ENCODE measurements at regions not wholly inside any gene's neighbourhood (a gene's known extent, or its start where the extent isn't known, plus 50 kb on each side); places are given as distances from the start of the nearest gene placed in this dataset.

- Histone ChIP-seq H3K4me1 (ENCODE audit: control insufficient read depth, insufficient read depth, low read length, poor library complexity, severe bottlenecking) (no peaks in the 10 kb centered on the region), H3K4me3 (ENCODE audit: low read depth, low read length) (no peak overlapping the region), H3K27ac (ENCODE audit: insufficient read depth, low read length, poor library complexity, severe bottlenecking) (no peak overlapping the region), H3K36me3 (ENCODE audit: control insufficient read depth, insufficient read depth, low read length) (no peaks in the 10 kb centered on the region), H3K27me3 (ENCODE audit: control insufficient read depth, insufficient read depth, low read length) (no peaks in the 10 kb centered on the region), H3K9me3 (ENCODE audit: control insufficient read depth in 2 of 2, low read length in 2 of 2) (peaks cover 3 to 12% of the 10 kb centered on the region in 2 experiments)
- Mint-ChIP-seq H3K4me1 (no peaks in the 10 kb centered on the region), H3K9me3 (peaks cover 2 to 35% (median 15%) of the 10 kb centered on the region in 7 donors), H3K4me3 (no peak overlapping the region), H3K36me3 (no peaks in the 10 kb centered on the region), H3K27me3 (no peaks in the 10 kb centered on the region), H3K27ac (no peak overlapping the region)
- DNase-seq (no peak), ATAC-seq (ENCODE audit: low read depth in 2 of 2) (no peak)
Observed at GRCh38 chr14:83856334-83856733, 1673.6 kb upstream of the FLRT2 start.

- H3K4me1 ChIP-seq (ENCODE audit: control insufficient read depth, insufficient read depth, low read length, poor library complexity, severe bottlenecking): no peaks in the 10 kb centered on the region
- no peaks in the 10 kb centered on the region for H3K36me3 ChIP-seq (ENCODE audit: control insufficient read depth, insufficient read depth, low read length)
- no peak for DNase-seq
- ATAC-seq (ENCODE audit: low read depth in 2 of 2): no peak
- Mint-ChIP-seq H3K36me3 (no peaks in the 10 kb centered on the region), H3K9me3 (peaks cover 2 to 33% (median 14%) of the 10 kb centered on the region in 7 donors), H3K27me3 (no peaks in the 10 kb centered on the region), H3K4me3 (no peak overlapping the region), H3K27ac (no peak overlapping the region), H3K4me1 (no peaks in the 10 kb centered on the region)
- H3K4me3 ChIP-seq (ENCODE audit: low read depth, low read length): no peak overlapping the region
- H3K27ac ChIP-seq (ENCODE audit: insufficient read depth, low read length, poor library complexity, severe bottlenecking): no peak overlapping the region
- no peaks in the 10 kb centered on the region for H3K27me3 ChIP-seq (ENCODE audit: control insufficient read depth, insufficient read depth, low read length)
- peaks cover 3 to 9% of the 10 kb centered on the region in 2 experiments for H3K9me3 ChIP-seq (ENCODE audit: control insufficient read depth in 2 of 2, low read length in 2 of 2)
Observed at GRCh38 chr14:83860631-83861155, 1669.3 kb upstream of the FLRT2 start.

- ATAC-seq (ENCODE audit: low read depth in 2 of 2) (no peak), DNase-seq (no peak)
- H3K27ac ChIP-seq (ENCODE audit: insufficient read depth, low read length, poor library complexity, severe bottlenecking): no peak overlapping the region
- Mint-ChIP-seq H3K36me3 (no peaks in the 10 kb centered on the region), H3K9me3 (peaks cover 2 to 26% (median 14%) of the 10 kb centered on the region in 7 donors), H3K27ac (no peak overlapping the region), H3K27me3 (no peaks in the 10 kb centered on the region), H3K4me3 (no peak overlapping the region), H3K4me1 (no peaks in the 10 kb centered on the region)
- peaks cover 0 to 17% of the 10 kb centered on the region in 2 experiments for H3K9me3 ChIP-seq (ENCODE audit: control insufficient read depth in 2 of 2, low read length in 2 of 2)
- no peaks in the 10 kb centered on the region for H3K4me1 ChIP-seq (ENCODE audit: control insufficient read depth, insufficient read depth, low read length, poor library complexity, severe bottlenecking)
- no peak overlapping the region for H3K4me3 ChIP-seq (ENCODE audit: low read depth, low read length)
- H3K27me3 ChIP-seq (ENCODE audit: control insufficient read depth, insufficient read depth, low read length): no peaks in the 10 kb centered on the region
- H3K36me3 ChIP-seq (ENCODE audit: control insufficient read depth, insufficient read depth, low read length): no peaks in the 10 kb centered on the region
Observed at GRCh38 chr14:83863042-83863774, 1666.7 kb upstream of the FLRT2 start.

GRCh38 chr14:83864106-83864505 is 1665.8 kb upstream of the FLRT2 start:
- H3K27ac ChIP-seq (ENCODE audit: insufficient read depth, low read length, poor library complexity, severe bottlenecking): no peak overlapping the region
- ATAC-seq (ENCODE audit: low read depth in 2 of 2) (no peak), DNase-seq (no peak)
- Mint-ChIP-seq H3K9me3 (peaks cover 0 to 18% (median 14%) of the 10 kb centered on the region in 7 donors), H3K36me3 (no peaks in the 10 kb centered on the region), H3K4me3 (no peak overlapping the region), H3K27me3 (no peaks in the 10 kb centered on the region), H3K4me1 (no peaks in the 10 kb centered on the region), H3K27ac (no peak overlapping the region)
- H3K9me3 ChIP-seq (ENCODE audit: control insufficient read depth in 2 of 2, low read length in 2 of 2): peaks cover 0 to 10% of the 10 kb centered on the region in 2 experiments
- no peak overlapping the region for H3K4me3 ChIP-seq (ENCODE audit: low read depth, low read length)
- no peaks in the 10 kb centered on the region for H3K36me3 ChIP-seq (ENCODE audit: control insufficient read depth, insufficient read depth, low read length)
- no peaks in the 10 kb centered on the region for H3K4me1 ChIP-seq (ENCODE audit: control insufficient read depth, insufficient read depth, low read length, poor library complexity, severe bottlenecking)
- no peaks in the 10 kb centered on the region for H3K27me3 ChIP-seq (ENCODE audit: control insufficient read depth, insufficient read depth, low read length)

- Histone ChIP-seq H3K27me3 (ENCODE audit: control insufficient read depth, insufficient read depth, low read length) (no peaks in the 10 kb centered on the region), H3K27ac (ENCODE audit: insufficient read depth, low read length, poor library complexity, severe bottlenecking) (no peak overlapping the region), H3K36me3 (ENCODE audit: control insufficient read depth, insufficient read depth, low read length) (no peaks in the 10 kb centered on the region), H3K9me3 (ENCODE audit: control insufficient read depth in 2 of 2, low read length in 2 of 2) (peaks cover 0 to 8% of the 10 kb centered on the region in 2 experiments), H3K4me3 (ENCODE audit: low read depth, low read length) (no peak overlapping the region), H3K4me1 (ENCODE audit: control insufficient read depth, insufficient read depth, low read length, poor library complexity, severe bottlenecking) (no peaks in the 10 kb centered on the region)
- Mint-ChIP-seq H3K27me3 (no peaks in the 10 kb centered on the region), H3K27ac (no peak overlapping the region), H3K9me3 (peaks cover 0 to 12% (median 7%) of the 10 kb centered on the region in 7 donors), H3K4me1 (no peaks in the 10 kb centered on the region), H3K4me3 (no peak overlapping the region), H3K36me3 (no peaks in the 10 kb centered on the region)
- ATAC-seq (ENCODE audit: low read depth in 2 of 2): no peak
- no peak for DNase-seq
Observed at GRCh38 chr14:83867566-83868225, 1662.2 kb upstream of the FLRT2 start.

GRCh38 chr14:83870546-83871270 is 1659.2 kb upstream of the FLRT2 start:
- peaks cover 2 to 8% of the 10 kb centered on the region in 2 experiments for H3K9me3 ChIP-seq (ENCODE audit: control insufficient read depth in 2 of 2, low read length in 2 of 2)
- Mint-ChIP-seq H3K9me3 (peaks cover 0 to 16% (median 4%) of the 10 kb centered on the region in 7 donors), H3K4me1 (no peaks in the 10 kb centered on the region), H3K27ac (no peak overlapping the region), H3K4me3 (no peak overlapping the region), H3K27me3 (no peaks in the 10 kb centered on the region), H3K36me3 (no peaks in the 10 kb centered on the region)
- H3K4me1 ChIP-seq (ENCODE audit: control insufficient read depth, insufficient read depth, low read length, poor library complexity, severe bottlenecking): no peaks in the 10 kb centered on the region
- no peaks in the 10 kb centered on the region for H3K27me3 ChIP-seq (ENCODE audit: control insufficient read depth, insufficient read depth, low read length)
- no peak for ATAC-seq (ENCODE audit: low read depth in 2 of 2)
- no peak overlapping the region for H3K27ac ChIP-seq (ENCODE audit: insufficient read depth, low read length, poor library complexity, severe bottlenecking)
- no peak for DNase-seq
- H3K4me3 ChIP-seq (ENCODE audit: low read depth, low read length): no peak overlapping the region
- H3K36me3 ChIP-seq (ENCODE audit: control insufficient read depth, insufficient read depth, low read length): no peaks in the 10 kb centered on the region

GRCh38 chr14:83873669-83874068 is 1656.3 kb upstream of the FLRT2 start:
- H3K27me3 Mint-ChIP-seq: no peaks in the 10 kb centered on the region
- no peaks in the 10 kb centered on the region for H3K27me3 ChIP-seq (ENCODE audit: control insufficient read depth, insufficient read depth, low read length)
- no peak overlapping the region for H3K4me3 Mint-ChIP-seq
- no peak overlapping the region for H3K27ac Mint-ChIP-seq
- no peak overlapping the region for H3K27ac ChIP-seq (ENCODE audit: insufficient read depth, low read length, poor library complexity, severe bottlenecking)
- H3K9me3 Mint-ChIP-seq: peaks cover 0 to 23% (median 6%) of the 10 kb centered on the region in 7 donors
- H3K4me1 ChIP-seq (ENCODE audit: control insufficient read depth, insufficient read depth, low read length, poor library complexity, severe bottlenecking): no peaks in the 10 kb centered on the region
- no peaks in the 10 kb centered on the region for H3K36me3 Mint-ChIP-seq
- ATAC-seq (ENCODE audit: low read depth in 2 of 2) (no peak), DNase-seq (no peak)
- peaks cover 0 to 2% of the 10 kb centered on the region in 2 experiments for H3K9me3 ChIP-seq (ENCODE audit: control insufficient read depth in 2 of 2, low read length in 2 of 2)
- H3K4me3 ChIP-seq (ENCODE audit: low read depth, low read length): no peak overlapping the region
- no peaks in the 10 kb centered on the region for H3K36me3 ChIP-seq (ENCODE audit: control insufficient read depth, insufficient read depth, low read length)
- no peaks in the 10 kb centered on the region for H3K4me1 Mint-ChIP-seq
